SHP77 treated with DMSO at 0.1 percent for 48 hours (cell line): ENCODE measurements at regions not wholly inside any gene's neighbourhood (a gene's known extent, or its start where the extent isn't known, plus 50 kb on each side); places are given as distances from the start of the nearest gene placed in this dataset.
A peak's percentile ranks its signal among the peaks of the same experiment; 100 is the strongest.
"Not testable (repeated sequence)": the region's sequence is repeated elsewhere in the genome, so short reads cannot be mapped to it uniquely, and the experiment has no call there.

Experiments
- DNase-seq: peaks from one replicate; lab custom pipeline; 2025; lab: John Stamatoyannopoulos, UW

DNA sequence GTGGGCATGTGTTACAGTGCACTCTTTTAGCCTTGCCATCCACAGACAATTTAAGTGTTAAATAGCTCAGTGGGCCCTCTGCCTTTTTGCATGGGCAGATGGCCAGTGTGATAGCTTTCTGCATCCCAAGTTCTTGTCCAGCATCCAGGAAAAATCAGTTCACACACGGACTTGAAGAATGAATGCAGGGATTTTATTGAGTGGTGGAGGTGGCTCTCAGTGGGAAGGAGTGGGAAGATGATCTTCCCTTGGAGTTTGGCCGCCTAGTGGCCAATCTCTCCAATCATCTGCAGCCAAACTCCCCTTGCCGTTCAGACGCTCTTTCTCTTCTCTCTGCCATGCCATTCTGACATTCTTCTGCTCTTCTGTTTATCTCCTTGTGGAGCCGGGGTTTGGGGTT, 322.4 kb upstream of the GRAMD2B start:
- no peak for DNase-seq

DNA sequence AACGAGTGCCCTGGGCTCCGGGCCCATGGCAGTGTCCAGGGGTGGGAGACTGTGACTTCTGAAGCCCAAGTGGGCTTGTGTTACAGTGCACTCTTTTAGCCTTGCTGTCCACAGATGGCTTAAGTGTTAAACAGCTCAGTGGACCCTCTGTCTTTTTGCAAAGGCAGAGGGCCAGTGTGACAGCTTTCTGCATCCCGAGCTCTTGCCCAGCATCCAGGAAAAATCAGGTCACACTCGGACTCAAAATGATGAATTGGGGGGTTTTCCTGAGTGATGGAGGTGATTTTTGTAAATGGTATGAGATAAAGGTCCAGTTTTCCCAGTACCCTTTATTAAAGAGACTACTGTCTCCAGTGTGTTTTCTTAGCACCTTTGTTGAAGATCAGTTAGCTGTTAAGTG, 321.3 kb upstream of the GRAMD2B start:
- DNase-seq: no peak

DNA sequence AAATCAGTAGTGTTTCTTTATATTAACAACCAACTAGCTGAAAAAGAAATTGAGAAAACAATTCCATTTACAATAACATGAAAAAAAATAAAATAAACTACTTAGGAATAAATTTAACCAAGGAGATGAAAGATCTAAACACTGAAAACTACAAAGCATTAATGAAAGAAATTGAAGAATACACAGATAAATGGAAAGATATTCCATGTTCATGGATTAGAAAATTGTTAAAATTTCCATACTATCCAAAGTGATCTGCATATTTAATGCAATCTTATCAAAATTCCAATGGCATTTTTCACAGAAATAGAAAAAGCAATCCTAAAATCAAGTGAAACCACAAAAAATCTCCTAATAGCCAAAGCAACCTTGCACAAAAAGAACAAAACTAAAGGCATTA, 320.2 kb upstream of the GRAMD2B start:
- no peak for DNase-seq

DNA sequence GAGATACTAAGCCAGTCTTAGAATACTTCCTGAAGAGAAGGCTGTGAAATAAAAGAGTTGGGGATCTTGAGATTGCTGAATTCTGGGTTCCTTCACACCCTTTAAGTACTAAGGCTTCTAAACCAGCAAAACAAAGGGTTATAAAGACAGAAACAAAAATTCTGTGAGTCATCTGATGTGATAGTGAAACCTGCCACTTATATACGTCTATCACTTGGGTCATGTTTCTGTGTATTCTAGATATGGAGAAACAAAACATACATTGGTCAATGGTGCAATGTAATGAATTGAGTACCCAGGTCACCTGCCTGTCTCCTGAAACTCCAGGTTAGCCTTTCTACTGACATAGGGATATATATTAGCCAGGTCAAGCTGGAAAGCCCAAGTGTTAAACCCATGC, 319.3 kb upstream of the GRAMD2B start:
- DNase-seq: no peak

DNA sequence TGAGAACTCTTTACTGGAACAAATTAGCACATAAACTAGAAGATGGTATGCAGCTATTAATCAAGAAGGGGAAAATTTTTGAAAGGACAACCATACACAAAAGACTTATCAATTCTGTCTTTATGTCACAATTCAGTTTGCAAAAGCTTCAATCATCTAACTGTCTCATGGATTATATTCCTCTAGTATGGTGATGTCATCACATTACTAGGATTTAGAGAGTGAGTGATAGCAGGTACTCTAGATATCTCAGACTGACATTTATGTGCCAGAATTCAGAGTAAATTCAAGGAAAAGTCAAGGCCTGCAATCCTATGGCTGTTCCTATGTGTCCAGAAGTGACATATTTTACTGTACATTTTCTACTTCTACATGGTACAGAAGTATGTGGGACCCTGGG, 318.9 kb upstream of the GRAMD2B start:
- no peak for DNase-seq

DNA sequence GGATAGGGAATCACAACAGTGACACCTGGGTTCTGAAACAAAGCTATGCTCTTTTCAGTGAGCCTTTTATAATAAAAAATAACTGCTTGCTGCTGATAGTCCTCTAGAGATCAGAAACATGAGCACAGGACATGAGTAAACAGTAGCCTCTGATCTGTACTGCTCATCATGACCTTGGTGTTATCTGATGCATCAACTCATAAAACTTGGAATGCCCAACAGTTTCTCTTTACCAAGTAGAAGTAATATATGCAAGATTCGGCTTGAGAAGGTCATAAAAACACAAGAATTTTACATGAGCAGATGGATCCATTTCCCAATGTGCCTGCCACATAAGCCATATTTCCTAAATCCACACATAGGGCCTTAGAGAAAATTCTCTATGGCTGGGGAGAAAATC, 318.3 kb upstream of the GRAMD2B start:
- no peak for DNase-seq

DNA sequence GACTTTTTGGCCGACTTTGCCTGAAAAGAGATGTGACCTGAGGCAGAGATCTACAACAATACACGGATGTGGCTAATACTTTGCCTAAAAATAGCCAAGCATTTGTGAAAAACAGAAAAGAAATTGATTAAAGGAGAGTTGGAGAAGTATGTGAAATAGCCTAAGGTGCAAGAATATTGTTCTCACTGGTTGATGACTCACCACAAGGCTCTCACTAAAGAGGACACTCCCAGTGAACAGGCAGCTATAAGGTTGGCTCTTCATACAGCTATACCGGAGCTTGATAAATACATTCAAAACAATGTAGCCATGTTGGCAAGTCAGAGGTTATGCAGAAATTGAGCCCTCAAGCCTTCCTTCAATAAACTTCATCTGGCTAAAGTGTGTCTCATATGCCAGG, 317.2 kb upstream of the GRAMD2B start:
- DNase-seq: no peak

DNA sequence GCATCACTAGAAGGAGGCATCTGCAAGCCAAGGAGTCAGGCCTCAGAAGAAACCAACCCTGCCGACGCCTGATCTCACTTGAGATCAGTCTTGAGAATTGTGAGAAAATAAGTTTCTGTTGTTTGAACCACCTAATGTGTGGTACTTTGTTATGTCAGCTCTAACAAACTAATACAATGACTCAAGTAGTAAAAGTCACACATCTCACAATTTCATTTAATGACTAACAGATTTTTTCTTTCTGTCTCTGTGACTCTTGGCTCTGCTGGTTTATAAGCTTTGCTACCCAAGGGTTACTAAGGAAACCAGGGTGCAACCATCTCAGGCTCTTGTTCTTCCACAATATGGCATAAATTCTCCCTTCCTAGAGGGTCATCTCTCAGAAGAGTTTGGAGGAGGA, 315.8 kb upstream of the GRAMD2B start:
- DNase-seq: no peak

DNA sequence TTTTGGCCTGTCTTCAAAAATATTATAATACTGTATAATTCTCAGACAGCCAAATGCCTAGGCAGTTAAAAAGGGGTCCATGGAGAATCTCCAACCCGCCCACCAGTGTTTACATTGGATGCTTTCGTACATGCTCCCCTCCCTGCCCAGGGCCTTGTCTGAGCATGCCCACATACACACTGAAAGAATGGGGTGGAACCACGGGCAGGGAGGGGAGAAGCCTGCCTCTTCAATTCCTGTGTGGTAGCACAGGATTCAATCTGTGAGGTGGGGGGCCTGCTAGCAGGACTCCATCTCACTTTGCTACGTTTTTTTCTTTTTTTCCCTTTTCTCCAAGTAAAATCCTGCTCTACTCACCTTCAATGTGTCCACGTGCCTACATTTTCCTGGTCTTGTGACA, 314.7 kb upstream of the GRAMD2B start:
- DNase-seq: no peak

DNA sequence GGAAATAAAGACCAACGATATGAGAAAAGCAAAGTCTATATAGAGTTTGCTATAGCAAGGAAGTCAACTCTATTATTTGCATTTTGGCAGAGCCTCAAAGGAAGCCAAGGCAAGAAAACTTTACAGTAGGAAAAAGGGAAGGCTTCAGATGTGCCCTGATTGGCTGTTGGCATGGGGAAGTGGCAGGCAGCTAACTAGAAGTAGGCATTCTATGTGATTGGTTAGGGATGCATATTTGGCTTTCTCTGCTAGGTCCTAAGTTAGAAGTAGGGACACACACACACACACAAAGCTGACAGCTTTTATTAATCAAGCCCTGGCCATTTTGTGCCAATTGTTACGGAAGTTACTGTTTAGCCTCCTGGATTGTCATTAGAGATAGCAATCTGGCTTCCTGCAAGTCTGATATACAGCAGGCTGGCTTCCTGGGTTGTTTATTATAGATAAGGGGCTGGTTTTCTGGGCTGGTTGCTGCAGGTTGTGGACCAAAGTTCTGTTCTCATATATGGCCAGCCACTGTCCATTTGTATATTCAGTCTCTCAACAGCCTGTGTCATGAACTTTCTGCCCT, 308.1 kb upstream of the GRAMD2B start:
- no peak for DNase-seq

DNA sequence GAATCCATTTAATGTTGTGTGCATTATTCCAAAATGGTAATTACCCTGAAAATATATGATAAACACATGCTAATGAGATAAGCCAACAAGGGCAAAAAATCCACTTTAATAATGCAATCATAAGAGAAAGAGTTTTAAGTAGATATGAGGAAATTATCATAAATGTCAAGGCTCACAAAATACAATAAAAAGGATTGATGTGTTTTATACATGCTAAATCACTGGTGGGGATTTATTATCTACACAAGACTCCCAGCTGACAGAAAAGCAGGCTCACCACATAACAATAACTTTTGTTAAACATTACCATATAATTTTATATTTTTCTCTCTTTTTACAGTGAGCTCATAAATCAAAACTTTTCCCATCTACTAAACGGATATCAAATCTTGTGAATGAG, 306.2 kb upstream of the GRAMD2B start:
- no peak for DNase-seq

DNA sequence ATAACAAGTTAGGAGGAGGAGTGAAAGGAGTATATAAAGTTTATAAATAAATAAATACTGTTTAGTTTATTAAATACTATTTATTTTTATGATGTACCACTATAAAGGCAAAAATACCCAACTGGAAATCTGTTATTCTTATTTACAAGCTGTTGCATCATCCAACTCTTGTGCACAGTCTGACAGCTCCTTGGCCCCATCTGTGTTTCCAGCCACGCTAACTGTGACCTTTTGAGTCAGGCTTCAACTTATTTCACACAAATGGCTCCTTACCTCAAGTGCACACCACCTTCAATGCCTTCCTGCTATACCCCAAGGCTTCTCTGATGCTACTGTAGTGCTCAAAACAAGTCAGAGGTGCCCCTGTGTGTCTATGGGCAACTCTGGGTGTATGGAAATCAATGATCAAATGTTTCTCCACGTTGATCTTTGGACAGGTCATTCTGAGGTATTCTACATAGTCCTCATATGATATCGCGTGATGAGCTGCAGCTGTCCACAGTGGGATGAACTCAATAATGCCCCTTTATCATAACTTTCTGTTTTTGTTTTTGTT, 303.2 kb upstream of the GRAMD2B start:
- DNase-seq: no peak

DNA sequence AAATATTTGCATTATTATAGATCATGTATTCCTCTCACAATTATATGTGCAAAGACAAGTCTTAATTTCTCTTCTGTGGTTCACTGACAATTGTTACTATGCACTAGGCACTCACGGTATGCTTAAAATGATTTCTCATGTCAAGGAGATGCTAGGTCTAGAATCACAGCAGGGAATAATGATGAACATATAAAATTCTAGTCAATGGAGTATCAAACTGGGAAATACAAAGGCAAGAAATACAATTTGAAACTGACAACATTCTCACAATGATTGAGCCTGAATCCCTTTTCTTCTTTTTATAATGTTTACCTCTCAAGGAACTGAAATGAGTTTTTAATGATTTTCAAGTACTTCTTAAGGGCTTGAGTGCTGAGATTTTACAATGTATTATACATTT, 302.3 kb upstream of the GRAMD2B start:
- no peak for DNase-seq

DNA sequence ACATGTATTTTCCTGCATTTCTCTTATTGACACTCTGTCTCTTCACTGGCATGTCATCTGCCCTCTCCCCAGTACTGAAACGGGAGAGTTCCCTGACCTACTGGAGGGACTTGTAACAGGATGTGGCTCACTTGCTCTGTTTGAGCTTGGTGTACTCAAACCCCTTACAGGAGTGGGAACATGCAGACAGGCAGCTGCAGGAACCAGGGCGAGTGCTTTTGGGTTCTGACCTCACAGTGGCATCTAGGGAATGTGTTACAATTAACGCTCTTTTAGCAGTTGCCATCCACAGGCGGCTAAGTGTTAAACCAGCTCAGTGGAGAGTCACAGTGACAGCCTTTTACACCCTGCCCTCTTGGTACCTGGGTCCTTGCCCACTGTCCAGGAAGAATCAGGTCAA, 300.3 kb upstream of the GRAMD2B start:
- peak; percentile 59 for DNase-seq

DNA sequence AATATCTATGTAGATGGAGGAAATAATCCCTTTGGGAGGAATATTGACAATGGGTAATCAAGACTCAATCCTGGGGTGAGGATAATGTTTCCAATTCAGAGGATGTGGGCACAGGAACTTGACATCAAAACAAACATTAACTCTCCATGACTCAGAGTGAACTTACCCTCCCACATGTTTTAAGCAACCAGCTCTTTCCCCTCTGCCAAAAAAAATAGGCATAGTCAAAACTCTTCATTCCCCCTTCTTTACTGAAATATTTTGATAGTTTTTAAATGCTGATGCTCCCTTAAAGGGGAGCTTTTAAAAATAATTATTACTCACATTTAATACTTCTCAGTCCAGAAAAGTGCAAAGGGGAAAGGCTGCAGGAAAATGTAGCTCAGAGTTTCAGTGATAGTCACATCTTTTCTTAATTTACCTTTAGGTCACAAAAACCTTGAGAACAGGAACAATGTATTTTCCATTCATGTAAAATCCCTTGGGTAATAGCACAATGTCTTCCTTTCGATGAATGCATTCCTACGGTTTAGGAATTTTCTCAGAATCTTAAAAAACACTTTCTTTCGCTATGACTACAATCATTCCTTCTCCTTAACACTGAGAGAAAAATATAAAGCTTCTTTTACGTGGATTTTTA, 298.4 kb upstream of the GRAMD2B start:
- DNase-seq: no peak

DNA sequence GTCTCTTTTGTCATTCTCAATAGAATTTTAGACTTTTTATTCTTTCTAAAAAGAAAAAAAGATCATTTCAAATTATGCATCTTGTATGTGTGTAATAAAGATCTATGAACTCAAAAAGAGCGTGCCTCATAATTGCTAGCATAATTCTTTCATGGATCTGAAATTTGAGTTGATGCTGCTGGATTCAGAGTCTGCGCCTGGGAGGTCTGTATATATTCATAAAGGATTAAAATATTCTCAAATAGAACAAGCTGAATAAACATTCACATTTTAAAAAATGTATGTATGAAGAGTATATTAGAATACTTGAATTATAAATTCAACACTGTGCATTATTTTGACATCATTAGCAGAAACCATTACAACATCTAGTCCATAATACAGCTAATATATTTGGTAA, 297.8 kb upstream of the GRAMD2B start:
- no peak for DNase-seq

DNA sequence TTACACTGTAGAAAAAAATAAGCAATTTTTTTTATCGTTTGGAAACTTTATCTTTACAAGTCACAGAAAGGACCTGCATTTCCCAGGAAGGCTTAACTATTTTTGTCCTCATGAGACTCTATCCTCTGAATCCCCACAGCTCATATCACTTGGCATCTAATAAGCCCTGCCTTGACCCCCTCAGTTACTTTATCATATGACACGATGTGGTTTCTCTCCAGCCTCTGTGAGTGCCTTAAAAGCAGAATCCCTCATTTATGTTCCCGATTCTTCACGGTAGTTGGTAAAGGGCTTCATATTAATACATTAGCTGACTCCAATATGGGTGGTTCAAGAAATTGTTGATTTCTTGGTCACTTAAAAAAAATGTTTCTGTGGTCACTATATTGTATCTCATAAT, 296.6 kb upstream of the GRAMD2B start:
- DNase-seq: no peak

DNA sequence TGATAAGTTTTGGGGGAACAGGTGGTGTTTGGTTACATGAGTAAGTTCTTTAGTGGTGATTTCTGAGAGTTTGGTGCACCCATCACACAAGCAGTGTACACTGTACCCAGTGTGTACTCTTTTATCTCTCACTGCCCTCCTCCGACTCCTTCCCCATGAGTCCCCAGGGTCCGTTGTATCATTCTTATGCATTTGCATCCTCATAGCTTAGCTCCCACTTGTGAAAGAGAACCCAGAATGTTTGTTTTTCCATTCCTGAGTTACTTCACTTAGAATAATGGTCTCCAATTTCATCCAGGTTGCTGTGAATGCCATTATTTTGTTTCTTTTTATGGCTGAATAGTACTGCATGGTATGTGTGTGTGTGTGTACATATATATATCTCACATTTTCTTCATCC, 295.8 kb upstream of the GRAMD2B start:
- not testable (repeated sequence) for DNase-seq

DNA sequence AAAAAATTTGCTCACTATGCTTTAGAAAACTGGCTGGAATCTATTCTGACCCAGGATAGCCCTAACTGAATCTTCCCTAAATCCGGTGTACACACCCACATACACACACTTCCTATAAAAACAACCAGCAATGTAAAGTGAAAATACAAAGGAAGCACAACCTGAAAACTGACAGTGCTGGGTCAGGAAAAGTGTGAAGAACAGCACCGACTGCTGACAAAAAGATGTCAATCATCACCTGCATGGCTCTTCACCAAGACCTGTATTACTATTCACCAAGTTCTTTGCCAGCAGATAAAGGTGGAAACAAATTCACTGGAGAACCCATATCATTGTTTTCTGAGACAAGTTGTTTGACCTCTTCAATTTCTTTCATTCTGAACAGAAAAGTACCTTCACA, 293.8 kb upstream of the GRAMD2B start:
- DNase-seq: no peak

DNA sequence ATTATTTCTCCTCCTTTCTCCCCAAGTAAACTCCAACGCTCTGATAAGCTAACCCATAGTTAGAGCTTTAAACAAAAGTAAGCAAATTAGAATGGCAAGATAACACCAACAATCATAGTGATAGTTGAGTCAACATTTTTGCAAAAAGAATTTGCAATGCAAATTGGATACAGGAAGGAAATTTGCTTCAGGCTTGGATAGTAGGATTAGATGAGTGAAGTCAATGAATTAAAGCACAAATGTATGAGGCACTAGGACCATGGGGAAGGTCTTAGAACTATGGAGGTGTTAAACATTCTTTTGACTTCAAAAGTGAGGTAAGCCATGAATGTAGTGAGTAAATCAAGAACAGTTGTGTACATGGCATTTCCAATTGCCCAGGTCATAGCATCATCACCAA, 289.8 kb upstream of the GRAMD2B start:
- no peak for DNase-seq

DNA sequence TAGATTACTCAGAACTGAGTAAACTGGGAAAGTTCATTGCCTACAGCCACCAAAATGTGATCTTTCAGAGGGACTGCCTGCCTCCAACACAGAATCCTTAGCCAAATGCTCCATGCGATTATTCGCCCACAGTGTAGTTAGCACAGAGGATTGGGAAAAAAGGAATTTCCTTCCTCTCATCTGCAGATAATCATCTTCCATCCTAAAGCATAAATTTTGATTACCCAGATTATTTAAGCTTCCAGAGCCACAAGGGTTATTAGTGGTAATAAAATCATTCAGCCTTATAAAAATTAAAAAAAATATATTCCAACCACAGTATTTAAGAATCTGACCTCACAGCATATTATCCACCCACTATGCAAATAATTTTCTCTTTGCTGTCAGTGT, 285.3 kb upstream of the GRAMD2B start:
- DNase-seq: no peak

DNA sequence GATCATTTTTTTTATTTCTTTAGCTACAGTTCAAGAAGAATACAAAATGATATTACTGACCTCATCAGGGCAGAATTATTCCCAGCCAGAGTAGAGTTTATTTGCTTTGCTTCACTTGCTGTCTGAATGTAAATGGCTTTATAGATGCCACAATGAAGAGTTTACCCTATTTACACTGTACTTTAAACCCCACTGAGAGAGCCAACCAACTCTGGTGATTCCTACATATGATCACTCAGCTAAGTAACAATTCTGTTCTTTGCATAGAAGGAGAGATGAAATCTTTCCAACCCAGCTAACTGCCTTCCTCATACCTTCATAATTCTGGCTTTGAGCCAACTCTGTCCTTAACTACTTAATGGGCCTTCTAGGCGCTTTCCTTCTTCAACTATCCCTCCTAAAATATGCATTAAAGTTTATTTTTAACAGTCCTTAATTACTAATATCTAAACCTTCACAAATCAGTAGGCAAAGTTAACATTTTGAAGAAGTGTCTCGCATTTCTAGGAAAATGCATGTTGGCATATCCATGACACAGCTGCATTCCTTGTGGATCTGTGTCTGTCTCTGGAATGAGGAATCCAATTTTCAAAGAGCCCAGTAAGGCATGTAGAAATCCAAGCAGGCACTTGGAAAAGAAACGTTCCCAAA, 284.8 kb upstream of the GRAMD2B start:
- DNase-seq: no peak

DNA sequence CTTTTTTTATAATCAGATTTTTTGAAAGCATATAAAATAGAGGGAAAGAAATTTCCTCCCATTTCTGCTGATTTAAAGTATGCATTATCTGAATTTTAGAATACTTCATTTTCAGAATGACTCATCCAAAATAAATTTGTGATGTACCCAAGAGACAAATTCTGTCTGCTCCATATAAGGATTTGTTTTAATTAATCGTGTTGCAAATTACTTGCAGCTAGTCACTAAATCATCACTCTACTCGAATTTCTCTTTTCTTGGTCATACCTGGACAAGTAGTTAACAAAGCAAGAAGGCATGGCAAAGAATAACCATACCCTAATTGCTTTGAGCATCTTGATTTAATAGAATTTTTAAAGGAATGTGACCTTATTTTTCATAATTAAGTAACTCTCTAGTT, 284.1 kb upstream of the GRAMD2B start:
- no peak for DNase-seq

DNA sequence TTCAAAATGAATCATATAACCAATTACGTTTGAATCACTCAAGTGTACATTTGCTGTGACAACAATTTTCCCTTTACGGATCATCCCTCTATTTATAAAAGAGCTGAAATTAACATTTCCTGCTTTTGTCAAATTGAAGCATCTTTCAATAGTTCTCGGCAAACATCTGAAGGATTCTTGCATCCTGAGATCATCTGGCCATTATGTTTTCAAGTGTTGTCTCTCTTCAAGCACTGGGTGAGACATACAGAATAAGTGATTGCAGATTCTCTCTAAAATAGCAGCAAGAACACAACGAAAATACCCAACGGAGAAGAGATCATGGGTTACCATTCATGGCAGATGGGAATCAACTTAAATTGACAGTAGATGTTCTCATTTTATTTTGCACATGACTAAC, 283.4 kb upstream of the GRAMD2B start:
- DNase-seq: no peak
